ENCODE measurements at regions not wholly inside any gene's neighbourhood (a gene's known extent, or its start where the extent isn't known, plus 50 kb on each side); places are given as distances from the start of the nearest gene placed in this dataset.
A peak's percentile ranks its signal among the peaks of the same experiment; 100 is the strongest.

- intact Hi-C loops (cut with DNase I), result no loop called here
- Histone ChIP-seq H3K36me3 (no peaks in the 10 kb centered on the region), H3K27me3 (peaks cover 0 to 2% of the 10 kb centered on the region in 2 donors), H3K27ac (no peak overlapping the region), H3K9me3 (no peaks in the 10 kb centered on the region), H3K4me1 (no peaks in the 10 kb centered on the region), H3K4me3 (no peak overlapping the region)
- ATAC-seq, result peak in 3 of 4 donors; percentile 77 to 81 (median 81)
- TF ChIP-seq POLR2A (IDR thresholded peaks at IDR 0.05), result no peak
- TF ChIP-seq CTCF (IDR thresholded peaks at IDR 0.05), result peak; percentile 45 to 63 (median 52)
- 0% methylated on average over 1 of the region's 3 CpGs for WGBS (ENCODE audit: insufficient coverage, low coverage, low lambda C conversion rate, missing lambda C conversion rate)
- no peak for DNase-seq
Measured at GRCh38 chrX:80285131-80285773, 135.0 kb upstream of the TENT5D start.

- no peaks in the 10 kb centered on the region for H3K4me1 ChIP-seq
- no peak overlapping the region for H3K4me3 ChIP-seq
- peaks cover 0 to 9% of the 10 kb centered on the region in 2 donors for H3K27me3 ChIP-seq
- H3K27ac ChIP-seq, result no peak overlapping the region
- TF ChIP-seq CTCF (IDR thresholded peaks at IDR 0.05) (no peak), POLR2A (IDR thresholded peaks at IDR 0.05) (no peak)
- ATAC-seq (no peak), DNase-seq (no peak)
- H3K9me3 ChIP-seq, result no peaks in the 10 kb centered on the region
- no peaks in the 10 kb centered on the region for H3K36me3 ChIP-seq
- intact Hi-C loops (cut with DNase I), result no loop called here
Measured at GRCh38 chrX:80290834-80291233, 129.4 kb upstream of the TENT5D start.

- Histone ChIP-seq H3K36me3 (no peaks in the 10 kb centered on the region), H3K27ac (no peak overlapping the region), H3K4me1 (no peaks in the 10 kb centered on the region), H3K9me3 (no peaks in the 10 kb centered on the region), H3K4me3 (no peak overlapping the region), H3K27me3 (peaks cover 0 to 9% of the 10 kb centered on the region in 2 donors)
- DNase-seq, result no peak
- ATAC-seq, result no peak
- WGBS (ENCODE audit: insufficient coverage, low coverage, low lambda C conversion rate, missing lambda C conversion rate), result 75% methylated on average over 1 of the region's 1 CpG
- intact Hi-C loops (cut with DNase I), result no loop called here
- TF ChIP-seq CTCF (IDR thresholded peaks at IDR 0.05), result no peak
- TF ChIP-seq POLR2A (IDR thresholded peaks at IDR 0.05), result no peak
Measured at GRCh38 chrX:80293354-80293753, 126.9 kb upstream of the TENT5D start.

GRCh38 chrX:80306007-80306406 lies 114.2 kb upstream of the TENT5D start:
- no peak for TF ChIP-seq CTCF (IDR thresholded peaks at IDR 0.05)
- no peak for TF ChIP-seq POLR2A (IDR thresholded peaks at IDR 0.05)
- DNase-seq (no peak), ATAC-seq (no peak)
- Histone ChIP-seq H3K4me1 (no peaks in the 10 kb centered on the region), H3K36me3 (no peaks in the 10 kb centered on the region), H3K27ac (no peak overlapping the region), H3K9me3 (no peaks in the 10 kb centered on the region), H3K27me3 (no peaks in the 10 kb centered on the region), H3K4me3 (no peak overlapping the region)
- 43% methylated on average over 1 of the region's 1 CpG for WGBS (ENCODE audit: insufficient coverage, low coverage, low lambda C conversion rate, missing lambda C conversion rate)
- intact Hi-C loops (cut with DNase I), result no loop called here

GRCh38 chrX:80312448-80312847 lies 107.8 kb upstream of the TENT5D start:
- WGBS (ENCODE audit: insufficient coverage, low coverage, low lambda C conversion rate, missing lambda C conversion rate), result 28% methylated on average over 3 of the region's 3 CpGs
- Histone ChIP-seq H3K27ac (no peak overlapping the region), H3K9me3 (no peaks in the 10 kb centered on the region), H3K36me3 (no peaks in the 10 kb centered on the region), H3K4me3 (no peak overlapping the region), H3K4me1 (no peaks in the 10 kb centered on the region), H3K27me3 (no peaks in the 10 kb centered on the region)
- ATAC-seq (no peak), DNase-seq (no peak)
- TF ChIP-seq POLR2A (IDR thresholded peaks at IDR 0.05) (no peak), CTCF (IDR thresholded peaks at IDR 0.05) (no peak)
- intact Hi-C loops (cut with DNase I), result no loop called here
